HepG2 (cell line): ENCODE measurements at regions not wholly inside any gene's neighbourhood (a gene's known extent, or its start where the extent isn't known, plus 50 kb on each side); places are given as distances from the start of the nearest gene placed in this dataset.

Experiments
- FOSL2 ChIP-seq: sonication (generic); formaldehyde crosslinking; IDR thresholded peaks from 2 replicates; pipeline ENCODE4 v1.4.0; 2020; ENCODE audit warnings: missing genetic modification reagents
- GLI4 ChIP-seq: sonication (generic); formaldehyde crosslinking; IDR thresholded peaks from 2 replicates; pipeline ENCODE4 v1.5.1; 2020; ENCODE audit warnings: missing genetic modification reagents, mild to moderate bottlenecking, moderate library complexity, borderline replicate concordance
- HDAC6 ChIP-seq: fragments of 200-600 bp; sonication (generic); IDR thresholded peaks from 2 replicates; pipeline ENCODE4 v1.7.0; 2017; ENCODE audit warnings: mild to moderate bottlenecking, antibody characterized with exemption, low read length, low read depth
- PTBP1 ChIP-seq: fragments of 200-400 bp; formaldehyde crosslinking; IDR thresholded peaks from 2 replicates; pipeline ENCODE4 v1.6.1; 2018; ENCODE audit warnings: low read length, low read depth; ENCODE audit not compliant: poor library complexity, severe bottlenecking
- ZNF850 ChIP-seq: sonication (generic); formaldehyde crosslinking; conservative IDR thresholded peaks from 2 replicates; pipeline ENCODE4 v1.9.0; 2021; ENCODE audit warnings: mild to moderate bottlenecking, missing genetic modification reagents
- ZSCAN22 ChIP-seq: sonication (generic); formaldehyde crosslinking; IDR thresholded peaks from 2 replicates; pipeline ENCODE4 v1.4.0; 2020; ENCODE audit warnings: mild to moderate bottlenecking, missing genetic modification reagents
- TF ChIP-seq, protein P1 (sequence below): sonication (generic); formaldehyde crosslinking; IDR thresholded peaks from 2 replicates; pipeline ENCODE4 v1.4.0; 2020; ENCODE audit warnings: mild to moderate bottlenecking, missing genetic modification reagents, borderline replicate concordance
- TF ChIP-seq, protein P2 (sequence below): sonication (generic); formaldehyde crosslinking; IDR thresholded peaks from 2 replicates; pipeline ENCODE4 v1.8.0; 2022; ENCODE audit warnings: missing genetic modification reagents, mild to moderate bottlenecking, moderate library complexity, borderline replicate concordance
- TF ChIP-seq, protein P3 (sequence below), 2 experiments: sonication (generic) in 1 of 2; formaldehyde crosslinking in 1 of 2; IDR thresholded peaks; 2 replicates each; pipeline versions ENCODE4 v1.4.0 to v1.6.1; 2018 to 2020; ENCODE audit warnings: missing genetic modification reagents in 2 of 2, borderline replicate concordance in 1 of 2, low read depth in 1 of 2, mild to moderate bottlenecking in 1 of 2, missing biosample characterization in 1 of 2
- TF ChIP-seq, protein P4 (sequence below): IDR thresholded peaks from 2 replicates; pipeline ENCODE4 v1.6.1; 2016; ENCODE audit warnings: missing compliant biosample characterization, missing genetic modification reagents, borderline replicate concordance

DNA sequence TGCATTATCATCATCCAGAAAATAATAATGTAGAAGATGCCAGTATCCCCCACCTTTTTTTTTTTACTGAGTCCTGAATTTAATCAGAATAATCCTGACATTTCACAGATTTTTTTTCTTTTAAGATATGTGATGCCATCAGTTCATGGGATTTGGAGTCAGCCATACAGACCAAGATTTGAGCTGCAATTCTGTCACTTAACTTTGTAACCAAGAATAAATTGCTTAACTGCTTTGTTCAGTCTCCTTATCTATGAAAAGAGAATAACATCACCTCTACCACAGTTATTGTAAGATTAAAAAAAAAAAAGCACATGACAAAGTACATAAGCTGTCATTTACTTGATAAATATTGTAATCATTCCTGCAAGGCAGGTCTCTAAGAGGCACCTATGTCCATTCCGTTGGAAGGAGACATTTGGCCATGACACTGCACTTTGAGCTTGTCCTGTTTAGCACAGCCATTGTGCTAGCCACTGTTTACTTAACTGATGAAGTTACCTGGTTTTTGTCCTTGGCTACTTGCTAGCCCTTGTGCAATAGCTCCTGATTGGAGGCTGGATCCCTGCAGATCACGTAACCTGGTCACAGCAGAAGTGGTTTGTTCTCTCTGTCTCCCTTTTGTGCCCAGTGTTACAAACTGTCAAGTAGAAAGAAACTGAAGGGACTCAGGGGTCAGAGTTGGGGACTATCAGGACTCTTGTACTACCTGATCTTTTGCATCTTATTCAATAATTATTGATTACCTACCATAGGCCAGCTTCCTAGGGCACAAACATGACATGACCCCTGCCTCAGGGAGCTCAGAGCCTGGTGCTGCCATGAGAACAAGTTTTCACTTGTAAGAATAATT lies 306.0 kb downstream of the WDR72 start (continued):
- TF ChIP-seq, protein P1, sequence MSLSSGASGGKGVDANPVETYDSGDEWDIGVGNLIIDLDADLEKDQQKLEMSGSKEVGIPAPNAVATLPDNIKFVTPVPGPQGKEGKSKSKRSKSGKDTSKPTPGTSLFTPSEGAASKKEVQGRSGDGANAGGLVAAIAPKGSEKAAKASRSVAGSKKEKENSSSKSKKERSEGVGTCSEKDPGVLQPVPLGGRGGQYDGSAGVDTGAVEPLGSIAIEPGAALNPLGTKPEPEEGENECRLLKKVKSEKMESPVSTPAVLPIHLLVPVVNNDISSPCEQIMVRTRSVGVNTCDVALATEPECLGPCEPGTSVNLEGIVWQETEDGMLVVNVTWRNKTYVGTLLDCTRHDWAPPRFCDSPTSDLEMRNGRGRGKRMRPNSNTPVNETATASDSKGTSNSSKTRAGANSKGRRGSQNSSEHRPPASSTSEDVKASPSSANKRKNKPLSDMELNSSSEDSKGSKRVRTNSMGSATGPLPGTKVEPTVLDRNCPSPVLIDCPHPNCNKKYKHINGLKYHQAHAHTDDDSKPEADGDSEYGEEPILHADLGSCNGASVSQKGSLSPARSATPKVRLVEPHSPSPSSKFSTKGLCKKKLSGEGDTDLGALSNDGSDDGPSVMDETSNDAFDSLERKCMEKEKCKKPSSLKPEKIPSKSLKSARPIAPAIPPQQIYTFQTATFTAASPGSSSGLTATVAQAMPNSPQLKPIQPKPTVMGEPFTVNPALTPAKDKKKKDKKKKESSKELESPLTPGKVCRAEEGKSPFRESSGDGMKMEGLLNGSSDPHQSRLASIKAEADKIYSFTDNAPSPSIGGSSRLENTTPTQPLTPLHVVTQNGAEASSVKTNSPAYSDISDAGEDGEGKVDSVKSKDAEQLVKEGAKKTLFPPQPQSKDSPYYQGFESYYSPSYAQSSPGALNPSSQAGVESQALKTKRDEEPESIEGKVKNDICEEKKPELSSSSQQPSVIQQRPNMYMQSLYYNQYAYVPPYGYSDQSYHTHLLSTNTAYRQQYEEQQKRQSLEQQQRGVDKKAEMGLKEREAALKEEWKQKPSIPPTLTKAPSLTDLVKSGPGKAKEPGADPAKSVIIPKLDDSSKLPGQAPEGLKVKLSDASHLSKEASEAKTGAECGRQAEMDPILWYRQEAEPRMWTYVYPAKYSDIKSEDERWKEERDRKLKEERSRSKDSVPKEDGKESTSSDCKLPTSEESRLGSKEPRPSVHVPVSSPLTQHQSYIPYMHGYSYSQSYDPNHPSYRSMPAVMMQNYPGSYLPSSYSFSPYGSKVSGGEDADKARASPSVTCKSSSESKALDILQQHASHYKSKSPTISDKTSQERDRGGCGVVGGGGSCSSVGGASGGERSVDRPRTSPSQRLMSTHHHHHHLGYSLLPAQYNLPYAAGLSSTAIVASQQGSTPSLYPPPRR (CRISPR knock-in tag) = peak; percentile 99
- TF ChIP-seq ZSCAN22 (no peak), GLI4 (CRISPR knock-in tag) (no peak), ZNF850 (CRISPR knock-in tag) (no peak), HDAC6 (no peak), FOSL2 (CRISPR knock-in tag) (peak; percentile 95), PTBP1 (no peak)
- TF ChIP-seq, protein P2, sequence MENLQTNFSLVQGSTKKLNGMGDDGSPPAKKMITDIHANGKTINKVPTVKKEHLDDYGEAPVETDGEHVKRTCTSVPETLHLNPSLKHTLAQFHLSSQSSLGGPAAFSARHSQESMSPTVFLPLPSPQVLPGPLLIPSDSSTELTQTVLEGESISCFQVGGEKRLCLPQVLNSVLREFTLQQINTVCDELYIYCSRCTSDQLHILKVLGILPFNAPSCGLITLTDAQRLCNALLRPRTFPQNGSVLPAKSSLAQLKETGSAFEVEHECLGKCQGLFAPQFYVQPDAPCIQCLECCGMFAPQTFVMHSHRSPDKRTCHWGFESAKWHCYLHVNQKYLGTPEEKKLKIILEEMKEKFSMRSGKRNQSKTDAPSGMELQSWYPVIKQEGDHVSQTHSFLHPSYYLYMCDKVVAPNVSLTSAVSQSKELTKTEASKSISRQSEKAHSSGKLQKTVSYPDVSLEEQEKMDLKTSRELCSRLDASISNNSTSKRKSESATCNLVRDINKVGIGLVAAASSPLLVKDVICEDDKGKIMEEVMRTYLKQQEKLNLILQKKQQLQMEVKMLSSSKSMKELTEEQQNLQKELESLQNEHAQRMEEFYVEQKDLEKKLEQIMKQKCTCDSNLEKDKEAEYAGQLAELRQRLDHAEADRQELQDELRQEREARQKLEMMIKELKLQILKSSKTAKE (CRISPR knock-in tag) = peak; percentile 98
- TF ChIP-seq, protein P3, sequence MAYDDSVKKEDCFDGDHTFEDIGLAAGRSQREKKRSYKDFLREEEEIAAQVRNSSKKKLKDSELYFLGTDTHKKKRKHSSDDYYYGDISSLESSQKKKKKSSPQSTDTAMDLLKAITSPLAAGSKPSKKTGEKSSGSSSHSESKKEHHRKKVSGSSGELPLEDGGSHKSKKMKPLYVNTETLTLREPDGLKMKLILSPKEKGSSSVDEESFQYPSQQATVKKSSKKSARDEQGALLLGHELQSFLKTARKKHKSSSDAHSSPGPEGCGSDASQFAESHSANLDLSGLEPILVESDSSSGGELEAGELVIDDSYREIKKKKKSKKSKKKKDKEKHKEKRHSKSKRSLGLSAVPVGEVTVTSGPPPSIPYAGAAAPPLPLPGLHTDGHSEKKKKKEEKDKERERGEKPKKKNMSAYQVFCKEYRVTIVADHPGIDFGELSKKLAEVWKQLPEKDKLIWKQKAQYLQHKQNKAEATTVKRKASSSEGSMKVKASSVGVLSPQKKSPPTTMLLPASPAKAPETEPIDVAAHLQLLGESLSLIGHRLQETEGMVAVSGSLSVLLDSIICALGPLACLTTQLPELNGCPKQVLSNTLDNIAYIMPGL (CRISPR knock-in tag; IDR thresholded peaks at IDR 0.05; ENCODE audit: borderline replicate concordance in 1 of 2, low read depth in 1 of 2) = peak in 1 of 2 experiments; percentile 53; a peak in 1 of 4 replicates
- TF ChIP-seq, protein P4, sequence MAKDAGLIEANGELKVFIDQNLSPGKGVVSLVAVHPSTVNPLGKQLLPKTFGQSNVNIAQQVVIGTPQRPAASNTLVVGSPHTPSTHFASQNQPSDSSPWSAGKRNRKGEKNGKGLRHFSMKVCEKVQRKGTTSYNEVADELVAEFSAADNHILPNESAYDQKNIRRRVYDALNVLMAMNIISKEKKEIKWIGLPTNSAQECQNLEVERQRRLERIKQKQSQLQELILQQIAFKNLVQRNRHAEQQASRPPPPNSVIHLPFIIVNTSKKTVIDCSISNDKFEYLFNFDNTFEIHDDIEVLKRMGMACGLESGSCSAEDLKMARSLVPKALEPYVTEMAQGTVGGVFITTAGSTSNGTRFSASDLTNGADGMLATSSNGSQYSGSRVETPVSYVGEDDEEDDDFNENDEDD (CRISPR knock-in tag) = peak; percentile 54; the same call in 1 of the 2 replicates
